Activated gamma-delta T cell treated with anti-CD3 and anti-CD28 coated beads, Interleukin-2, amount 50 U/mL, for 16 hours (primary cell): ENCODE measurements at regions not wholly inside any gene's neighbourhood (a gene's known extent, or its start where the extent isn't known, plus 50 kb on each side); places are given as distances from the start of the nearest gene placed in this dataset.

Source experiments
- DNase-seq: peaks from one replicate; pipeline ENCODE4 v3.0.0-alpha.2; 2020; ENCODE audit warnings: low read depth

DNA sequence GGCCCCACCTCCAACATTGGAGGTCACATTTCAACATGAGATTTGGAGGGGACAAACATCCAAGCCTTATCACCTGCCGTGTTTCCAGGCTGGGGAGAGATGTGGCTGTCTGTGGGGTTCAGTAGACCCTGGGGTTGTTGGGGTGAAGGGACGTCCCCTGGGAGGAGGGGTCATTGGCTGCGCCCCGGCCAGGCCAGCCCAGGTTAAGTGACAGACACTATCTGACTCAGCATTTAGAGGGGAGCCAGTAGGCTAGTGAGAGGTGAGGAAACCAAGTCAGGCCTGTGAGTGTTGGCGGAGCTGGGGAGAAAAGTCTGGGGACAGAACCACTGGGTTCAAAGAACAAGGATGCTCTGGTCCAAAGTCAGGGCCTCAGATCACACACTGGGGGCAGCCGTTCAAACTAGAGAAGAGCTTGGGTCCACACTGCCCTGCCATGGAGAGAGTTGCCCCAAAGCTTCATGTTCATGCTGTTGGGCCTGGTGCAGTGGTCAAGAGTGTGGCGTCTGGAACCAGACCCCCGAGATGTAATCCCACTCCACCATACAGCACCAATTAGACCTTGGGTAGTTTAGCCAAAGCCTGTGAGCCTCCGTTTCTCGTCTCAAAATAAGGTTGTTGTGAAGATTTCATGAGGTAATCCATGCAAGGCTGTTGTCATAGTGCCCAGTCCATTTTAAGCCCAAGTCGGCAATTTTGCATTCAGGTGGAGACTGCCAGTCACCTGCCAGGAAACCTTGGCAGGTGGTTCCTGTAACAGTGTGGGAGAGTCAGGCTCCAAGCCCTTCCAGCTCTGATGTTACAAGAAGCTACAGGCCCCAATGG lies 1289.6 kb downstream of the TBC1D22A start:
- no peak for DNase-seq

DNA sequence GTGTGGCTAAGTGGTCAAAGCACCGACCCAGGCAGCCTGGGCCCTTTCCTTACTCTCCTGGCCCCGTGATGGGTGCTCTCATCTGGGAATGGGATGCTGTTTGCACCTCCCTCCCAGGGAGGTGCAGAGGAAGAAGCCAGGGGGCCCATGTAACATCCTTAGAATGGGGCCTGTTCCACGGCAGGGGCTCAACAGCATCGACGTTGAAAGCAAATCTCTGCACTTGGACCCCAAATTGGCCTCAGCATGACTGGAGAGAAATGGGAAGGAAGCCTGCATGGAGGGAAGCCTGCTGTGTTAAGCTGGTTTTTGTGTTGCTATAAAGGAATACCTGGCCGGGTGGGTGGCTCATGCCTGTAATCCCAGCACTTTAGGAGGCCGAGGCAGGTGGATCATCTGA lies 1288.4 kb downstream of the TBC1D22A start:
- no peak for DNase-seq

DNA sequence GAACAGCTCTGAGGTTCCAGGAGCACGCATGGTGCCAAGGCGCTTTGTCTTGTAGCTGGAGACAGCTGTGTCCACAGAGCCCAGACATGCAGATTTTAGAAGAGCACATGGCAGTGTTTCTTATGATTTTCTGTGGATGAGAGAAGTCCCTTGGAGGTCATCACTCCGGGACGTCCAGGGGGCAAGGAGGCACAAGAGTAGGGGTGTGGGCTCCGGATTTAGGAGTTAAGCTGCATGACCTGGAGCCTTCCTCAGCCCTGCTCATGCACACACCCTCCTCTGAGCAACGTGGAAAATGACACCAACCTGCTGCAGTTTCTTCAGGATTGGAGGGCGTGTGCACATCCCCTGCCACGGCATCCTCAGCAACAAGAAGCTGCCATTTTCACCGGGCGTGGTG lies 1286.7 kb downstream of the TBC1D22A start:
- DNase-seq = no peak

DNA sequence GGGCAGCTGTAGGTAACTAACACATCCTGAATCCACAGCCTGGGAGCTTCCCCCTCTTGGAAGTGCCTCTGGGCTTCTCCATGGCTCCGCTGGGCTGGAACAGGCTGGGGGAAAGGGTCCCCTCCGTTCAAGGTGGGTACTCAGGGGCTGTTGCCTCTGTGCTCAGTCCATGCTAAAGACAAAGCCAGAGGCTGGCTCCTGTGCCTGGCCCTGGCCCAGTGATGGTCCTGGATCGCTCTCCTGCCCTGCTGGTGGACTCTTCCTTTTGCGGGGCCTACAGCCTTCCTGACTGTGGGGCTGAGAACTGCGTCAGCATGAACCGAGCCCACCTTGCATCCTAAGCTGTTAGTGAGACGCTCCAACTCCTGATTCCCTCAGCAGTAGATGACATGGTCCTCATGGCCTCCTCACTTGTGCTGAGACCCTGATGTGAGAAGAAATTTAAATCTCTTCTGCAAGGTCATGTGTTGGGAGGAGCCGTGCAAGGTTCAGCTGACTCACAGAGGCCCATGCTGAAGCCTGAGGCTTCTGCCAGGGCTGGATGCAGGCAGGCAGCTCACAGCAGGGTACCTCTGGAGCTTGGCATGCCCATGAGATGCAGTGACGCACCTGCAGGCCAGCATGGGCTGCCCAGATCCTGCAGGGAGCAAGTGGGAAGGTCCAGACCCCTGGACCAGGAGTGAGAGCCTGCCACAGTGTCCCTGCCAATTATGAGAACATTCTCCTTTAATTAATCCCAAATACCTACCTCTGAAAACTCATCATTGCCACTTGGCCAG lies 1285.5 kb downstream of the TBC1D22A start:
- no peak for DNase-seq

DNA sequence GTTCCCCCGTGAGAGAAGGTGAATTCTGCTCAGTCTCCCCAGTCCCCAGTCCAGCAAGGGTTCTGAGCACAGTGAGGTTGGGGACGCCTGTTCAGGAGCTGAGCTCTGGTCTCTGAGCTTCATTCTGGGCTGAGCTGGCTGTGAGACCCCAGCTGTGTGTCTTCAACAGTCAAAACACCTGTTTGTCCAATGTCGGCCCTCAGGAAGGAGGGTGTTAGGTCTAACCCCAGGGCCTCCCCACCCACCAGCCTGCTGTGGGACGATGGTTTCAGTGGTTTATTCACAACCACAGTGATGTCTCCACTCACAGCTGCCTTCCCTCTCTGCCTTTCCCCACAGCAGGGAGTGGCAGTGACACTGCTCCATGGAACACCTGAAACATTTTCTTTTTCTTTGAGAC lies 1282.9 kb downstream of the TBC1D22A start:
- no peak for DNase-seq

DNA sequence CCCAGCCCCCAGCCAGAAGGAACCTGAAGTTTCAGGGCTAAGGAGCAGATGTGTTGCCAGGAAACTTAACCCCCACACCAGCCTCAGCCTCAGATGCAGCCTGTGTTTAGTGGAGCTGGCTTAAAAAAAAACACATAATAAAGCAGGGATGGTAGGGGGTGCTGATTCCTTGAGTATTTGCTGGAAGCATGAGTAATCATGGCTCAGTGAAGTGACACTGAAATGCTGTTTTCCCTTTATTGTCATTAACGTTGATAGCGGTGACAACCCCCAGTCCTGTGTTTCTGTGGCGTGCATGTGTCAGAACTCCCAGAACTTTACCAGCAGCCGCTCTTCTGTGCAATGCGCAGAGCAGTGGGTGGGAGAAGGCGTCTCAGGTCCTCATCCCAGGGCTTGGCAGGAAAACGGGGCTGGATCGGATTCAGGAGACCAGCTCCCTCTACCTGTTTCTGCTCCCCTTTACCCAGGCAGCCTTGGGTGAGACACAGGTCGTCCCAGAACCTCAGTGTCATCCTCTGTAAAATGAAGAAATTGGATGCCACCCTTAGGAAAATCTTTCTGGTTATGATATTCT lies 1282.1 kb downstream of the TBC1D22A start:
- DNase-seq = no peak

DNA sequence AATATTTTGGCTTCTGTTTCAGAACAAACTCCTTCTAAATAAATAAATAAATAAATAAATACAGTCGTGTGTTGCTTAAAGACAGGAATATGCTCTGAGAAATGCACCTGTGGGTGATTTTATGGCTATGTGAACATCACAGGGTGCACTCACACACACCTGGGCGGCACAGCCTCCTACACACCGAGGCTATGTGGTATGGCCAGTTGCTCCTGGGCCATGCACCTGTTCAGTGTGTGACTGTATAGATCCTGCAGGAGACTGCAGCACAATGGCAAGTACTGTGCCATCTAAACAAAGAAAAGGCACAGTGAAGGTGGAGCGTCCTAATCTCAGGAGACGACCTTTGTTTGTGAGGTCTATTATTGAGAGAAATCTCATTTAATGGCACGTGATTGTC lies 1281.1 kb downstream of the TBC1D22A start:
- DNase-seq = no peak

DNA sequence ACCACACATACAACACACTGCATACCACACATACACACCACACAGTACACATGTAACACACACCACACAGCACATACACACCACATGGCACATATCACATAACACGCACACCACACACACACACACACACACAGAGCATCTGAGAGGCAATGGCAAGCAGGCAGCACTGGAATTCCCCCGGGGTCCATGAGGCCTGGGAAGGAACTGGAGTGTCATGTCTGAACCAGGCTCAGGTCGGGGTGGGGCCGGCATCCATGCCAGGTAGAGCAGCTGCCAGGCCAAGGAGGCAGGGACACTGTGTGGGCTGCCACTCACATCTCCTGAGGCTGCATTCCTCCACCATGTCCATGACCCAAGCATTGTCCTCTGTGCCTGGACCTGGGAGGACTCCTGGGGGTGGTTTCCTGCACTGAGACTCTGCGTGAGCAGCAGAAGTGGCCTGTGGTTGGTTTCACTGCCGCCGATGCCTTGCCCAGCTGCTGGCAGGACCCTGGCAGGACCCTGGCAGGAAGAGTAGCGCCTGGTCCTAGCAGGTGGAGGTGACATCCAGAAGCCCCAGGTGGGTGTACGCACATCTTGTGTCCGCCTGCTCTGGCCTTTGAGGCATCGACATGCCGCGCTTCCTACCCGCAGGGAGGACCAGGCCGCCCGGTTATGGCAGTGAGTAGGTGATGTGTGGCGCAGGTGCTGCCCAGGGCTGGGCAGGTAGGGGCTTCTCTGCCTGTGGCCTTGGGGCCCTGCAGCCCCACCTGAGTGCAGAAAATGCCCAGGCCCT lies 1280.4 kb downstream of the TBC1D22A start:
- DNase-seq = no peak

DNA sequence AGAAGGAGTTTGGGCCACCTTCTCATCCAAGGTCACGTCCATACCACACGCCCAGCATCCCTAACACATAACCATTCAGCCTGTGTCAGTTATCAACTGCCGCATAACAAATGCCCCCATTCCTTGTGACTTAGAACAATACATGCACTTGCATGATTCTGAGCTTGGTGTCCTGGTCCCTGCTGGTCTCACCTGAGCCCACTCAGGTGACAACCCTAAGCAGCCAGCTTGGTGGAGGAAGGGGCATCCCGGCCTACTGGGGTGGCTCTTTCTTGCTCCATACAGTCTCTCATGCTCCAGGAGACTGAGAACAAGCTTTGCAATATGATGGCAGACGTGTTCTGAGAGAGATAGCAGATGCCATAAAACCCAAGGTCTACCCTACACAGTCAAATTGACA lies 1276.9 kb downstream of the TBC1D22A start:
- no peak for DNase-seq

DNA sequence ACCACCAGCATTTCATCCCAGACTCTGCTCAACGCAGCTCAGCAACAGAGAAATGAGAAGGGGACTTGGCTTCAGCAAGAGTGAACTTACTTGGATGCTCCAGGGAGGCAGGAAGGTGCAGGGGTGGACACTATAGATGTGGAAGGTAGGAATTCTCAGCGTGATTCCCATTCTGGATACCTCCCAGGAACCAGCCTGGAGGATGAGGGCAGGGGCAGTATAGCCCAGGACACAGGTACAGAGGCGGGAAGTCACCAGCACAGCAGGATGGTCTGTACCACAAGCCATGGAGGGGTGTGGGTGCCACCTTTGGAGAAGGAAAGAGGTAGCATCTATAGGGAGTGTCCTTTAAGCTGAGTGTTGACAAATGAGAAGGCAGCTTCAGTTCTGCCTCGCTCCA lies 1275.2 kb downstream of the TBC1D22A start:
- no peak for DNase-seq

DNA sequence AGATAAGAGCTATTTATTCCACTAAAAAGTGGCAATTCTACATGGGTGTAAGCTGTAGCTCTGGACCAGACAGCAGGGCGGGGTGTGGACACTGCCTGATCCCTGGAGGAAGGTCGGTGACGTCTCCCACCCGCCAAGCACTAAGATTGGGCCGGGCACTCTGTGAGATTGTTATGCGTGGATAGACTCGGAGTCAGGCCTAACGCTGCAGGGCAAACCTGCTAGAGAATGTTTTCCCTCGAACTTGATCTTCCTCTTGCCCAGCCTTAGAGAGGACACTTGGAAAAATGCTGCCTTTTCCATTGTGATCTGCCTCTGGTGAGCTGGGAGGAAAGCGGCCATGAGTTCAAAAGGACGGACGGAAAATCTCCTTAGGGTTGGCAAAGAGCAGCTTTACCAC lies 1273.4 kb downstream of the TBC1D22A start:
- no peak for DNase-seq

DNA sequence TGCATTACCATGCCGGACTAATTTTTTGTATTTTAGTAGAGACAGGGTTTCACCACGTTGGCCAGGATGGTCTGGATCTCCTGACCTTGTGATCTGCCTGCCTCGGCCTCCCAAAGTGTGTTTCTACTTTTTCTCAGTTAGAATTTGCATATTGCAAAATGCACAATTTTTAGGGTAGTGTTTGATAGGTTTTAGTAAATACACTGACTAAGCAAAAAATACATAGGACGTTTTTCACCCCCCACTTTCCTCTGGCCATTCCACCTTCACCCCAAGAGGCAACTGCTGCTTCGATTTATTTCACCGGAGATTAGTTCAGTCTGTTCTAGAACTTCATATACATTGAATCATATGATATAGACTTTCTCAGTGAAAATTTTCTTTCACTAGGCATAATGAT lies 1269.1 kb downstream of the TBC1D22A start:
- no peak for DNase-seq

DNA sequence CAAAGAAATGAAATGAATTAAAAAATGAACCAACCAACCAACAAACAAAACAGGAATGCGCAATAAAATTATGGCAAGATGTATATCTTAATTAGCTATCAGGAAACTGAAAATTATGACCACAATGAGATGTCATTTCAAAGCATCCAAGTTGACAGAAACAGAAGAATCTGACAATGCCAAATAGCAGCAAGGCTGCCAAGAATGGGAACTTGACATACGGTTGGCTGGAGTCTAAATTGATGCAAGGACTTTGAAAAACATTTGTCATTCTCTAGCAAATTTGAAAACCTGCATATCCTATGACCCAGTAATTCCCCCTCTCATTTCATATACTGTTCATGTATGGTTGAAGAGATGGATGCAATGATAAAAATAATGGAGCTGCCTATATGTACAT lies 1262.6 kb downstream of the TBC1D22A start:
- no peak for DNase-seq

DNA sequence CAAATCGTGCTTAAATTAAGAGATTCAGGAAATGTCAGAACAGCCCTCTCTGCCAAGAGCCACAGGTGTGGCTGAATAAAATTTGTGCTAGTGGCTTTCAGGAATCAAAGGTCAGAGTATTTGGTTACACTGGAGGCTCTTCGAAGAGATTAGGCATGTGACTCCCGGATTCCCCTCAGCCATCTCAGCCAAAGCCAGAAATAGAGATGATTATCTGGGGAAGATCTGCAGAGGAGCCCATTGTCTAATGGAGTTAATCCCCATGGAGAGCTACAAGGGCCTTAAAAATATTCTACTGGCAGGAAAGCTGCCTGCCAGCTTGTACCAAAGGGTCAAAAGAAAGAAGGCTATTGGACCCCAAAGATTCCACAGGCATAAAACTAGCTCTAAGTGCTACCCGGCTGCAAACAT lies 1259.5 kb downstream of the TBC1D22A start:
- DNase-seq = no peak

DNA sequence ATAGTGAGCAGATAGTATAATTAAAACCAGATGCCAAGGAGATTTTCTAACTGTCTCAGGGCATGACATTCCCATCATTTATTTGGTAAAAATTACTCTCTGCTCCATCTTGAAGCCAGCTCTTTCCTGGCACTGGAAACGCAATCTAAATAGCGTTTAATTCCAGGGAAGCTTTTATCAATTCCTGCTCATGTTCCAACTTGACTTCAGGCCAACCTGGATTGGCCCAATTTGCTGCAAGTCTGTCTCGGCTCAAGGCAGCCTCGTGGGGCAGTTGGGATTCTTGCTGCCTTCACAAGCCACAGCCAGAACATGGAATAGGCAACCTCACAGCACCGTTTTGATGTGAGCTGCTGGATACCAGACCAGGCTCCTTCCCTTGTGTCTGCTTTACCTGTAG lies 1255.9 kb downstream of the TBC1D22A start:
- DNase-seq = no peak

DNA sequence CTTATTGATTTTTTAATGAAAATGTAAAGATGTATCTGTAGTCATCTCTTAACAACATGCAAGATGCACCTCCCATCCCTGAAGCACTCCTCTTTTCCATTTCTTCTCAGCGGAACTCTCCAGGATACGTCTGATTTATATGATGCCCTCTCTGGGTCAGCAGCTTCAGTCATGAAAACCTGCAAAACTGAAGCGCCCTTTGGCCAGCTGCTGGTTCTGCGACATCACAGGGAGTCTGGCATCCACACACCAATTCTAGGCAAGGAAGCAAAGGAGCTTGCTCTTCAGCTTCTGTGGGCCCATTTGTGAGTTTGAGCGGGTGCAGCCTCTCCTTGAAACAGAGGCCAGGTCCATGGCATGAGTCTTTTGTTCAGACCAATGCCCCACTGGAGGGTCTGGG lies 1253.3 kb downstream of the TBC1D22A start:
- no peak for DNase-seq

DNA sequence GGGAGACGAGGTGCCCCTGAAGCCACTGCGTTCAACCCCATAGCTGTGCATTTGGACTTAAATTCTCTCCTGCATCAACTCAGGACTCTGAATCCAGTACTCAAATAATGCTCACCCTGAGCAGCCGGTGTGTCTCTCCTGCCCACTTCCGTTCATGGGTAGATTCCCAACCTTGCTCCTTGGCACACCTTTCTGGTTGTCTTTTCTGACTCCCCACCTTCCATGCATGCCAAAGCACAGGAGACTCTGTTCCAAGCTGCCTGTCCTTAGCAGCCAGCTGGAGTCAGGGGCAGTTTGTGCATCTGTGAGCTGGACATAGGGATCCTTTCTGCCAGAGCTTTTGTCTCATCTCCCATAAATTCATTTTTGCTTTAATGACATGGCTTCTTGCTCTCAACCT lies 1242.5 kb downstream of the TBC1D22A start:
- no peak for DNase-seq

DNA sequence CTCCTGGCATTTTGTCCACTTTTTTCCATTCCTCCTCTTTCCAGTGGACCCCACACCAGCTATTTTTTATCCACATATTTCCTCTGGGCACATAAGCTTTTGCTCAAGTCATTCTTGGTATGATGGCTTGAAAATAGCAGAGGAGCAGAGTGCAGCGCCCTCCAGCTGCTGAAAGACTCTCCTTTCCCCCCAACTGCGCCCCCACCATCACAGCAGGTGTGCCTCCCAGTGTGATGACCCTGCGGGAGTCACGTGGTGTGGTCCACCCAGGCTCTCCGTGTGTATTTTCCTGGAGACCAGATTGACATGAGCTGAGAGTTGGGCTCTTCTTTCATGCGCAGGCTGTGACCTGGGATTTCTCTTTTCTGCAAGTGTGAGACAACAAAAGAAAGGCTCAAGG lies 1241.6 kb downstream of the TBC1D22A start:
- DNase-seq = no peak

DNA sequence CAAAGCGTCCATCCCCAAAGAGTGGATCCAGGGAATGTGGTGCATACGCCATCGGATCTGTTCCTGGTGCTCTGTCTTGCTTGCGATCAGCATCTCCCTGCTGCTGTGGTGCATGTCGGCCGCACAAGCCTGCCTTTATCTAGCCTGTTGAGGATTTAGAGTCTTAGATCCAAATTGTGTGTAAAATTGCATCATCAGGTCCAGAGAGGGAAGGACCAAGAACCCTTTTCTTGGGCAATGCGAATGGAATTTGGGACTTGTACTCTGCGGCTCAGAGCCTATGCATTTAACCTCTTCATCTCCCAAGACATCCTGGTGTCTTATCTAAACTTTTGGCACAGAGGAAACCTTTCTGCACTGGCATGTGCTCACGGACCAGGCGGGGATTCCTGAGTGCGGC lies 1238.7 kb downstream of the TBC1D22A start:
- no peak for DNase-seq

DNA sequence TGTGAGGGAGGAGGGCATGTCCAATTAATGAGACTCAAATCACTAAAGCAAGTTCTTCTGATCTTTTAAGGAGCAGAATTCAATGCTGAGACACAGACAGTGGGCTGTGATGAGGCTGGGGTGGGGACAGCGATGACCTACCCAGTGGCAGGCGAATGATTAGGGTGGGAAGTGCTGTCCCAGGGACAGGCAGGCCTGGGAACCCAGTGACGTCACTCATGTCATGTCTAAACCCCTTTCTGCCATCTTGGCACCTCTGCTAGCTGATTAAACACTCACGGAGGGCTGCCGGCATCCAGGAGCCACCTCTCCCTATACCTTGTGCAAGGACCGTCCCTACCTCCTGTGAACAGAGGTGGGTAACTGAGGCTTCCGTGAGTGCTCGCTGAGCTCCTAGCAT lies 1235.2 kb downstream of the TBC1D22A start:
- DNase-seq = no peak

DNA sequence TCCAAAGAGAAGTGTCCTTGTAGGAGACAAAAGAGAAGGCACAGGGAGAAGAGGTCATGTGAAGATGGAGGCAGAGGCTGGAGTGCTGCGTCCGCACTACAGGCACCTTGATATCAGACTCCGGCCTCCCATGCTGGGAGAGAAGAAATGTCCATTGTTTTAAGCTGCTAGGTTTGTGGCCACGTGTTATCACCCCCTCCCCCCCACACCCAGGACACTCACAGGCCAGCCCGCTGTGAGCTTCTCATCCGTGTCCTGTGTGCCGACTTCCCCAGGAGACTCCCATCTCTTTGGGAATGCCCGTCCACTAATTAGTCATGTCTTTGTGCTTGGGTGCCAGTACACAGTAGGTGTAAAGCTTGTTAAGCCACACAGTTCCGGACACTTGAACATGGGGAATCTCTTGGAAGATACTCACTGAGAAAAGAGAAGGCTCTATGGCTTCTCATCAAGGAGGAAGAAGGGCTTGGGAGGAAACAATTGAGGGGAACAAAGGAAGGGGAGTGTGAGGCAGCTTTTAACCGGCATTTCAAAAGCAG lies 1234.7 kb downstream of the TBC1D22A start:
- no peak for DNase-seq

DNA sequence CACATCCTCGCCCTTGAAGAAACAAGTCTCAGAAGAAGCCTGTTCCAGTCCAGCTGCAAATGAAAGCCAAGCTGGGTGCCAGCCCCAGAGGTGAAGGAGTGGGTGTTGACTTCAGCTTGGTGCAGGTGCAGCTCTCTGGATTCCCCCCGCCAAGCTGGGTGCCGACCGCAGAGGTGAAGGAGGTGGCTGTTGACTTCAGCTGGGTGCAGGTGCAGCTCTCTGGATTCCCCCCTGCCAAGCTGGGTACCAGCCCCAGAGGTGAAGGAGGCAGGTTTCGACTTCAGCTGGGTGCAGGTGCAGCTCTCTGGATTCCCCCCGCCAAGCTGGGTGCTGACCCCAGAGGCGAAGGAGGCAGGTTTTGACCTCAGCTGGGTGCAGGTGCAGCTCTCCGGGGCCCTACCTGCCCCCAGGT lies 1234.0 kb downstream of the TBC1D22A start:
- DNase-seq = no peak
